ENCODE measurements at regions not wholly inside any gene's neighbourhood (a gene's known extent, or its start where the extent isn't known, plus 50 kb on each side); places are given as distances from the start of the nearest gene placed in this dataset.

GRCh38 chr5:126366199-126366560 is 57.0 kb upstream of the GRAMD2B start:
- no peak for DNase-seq

DNA sequence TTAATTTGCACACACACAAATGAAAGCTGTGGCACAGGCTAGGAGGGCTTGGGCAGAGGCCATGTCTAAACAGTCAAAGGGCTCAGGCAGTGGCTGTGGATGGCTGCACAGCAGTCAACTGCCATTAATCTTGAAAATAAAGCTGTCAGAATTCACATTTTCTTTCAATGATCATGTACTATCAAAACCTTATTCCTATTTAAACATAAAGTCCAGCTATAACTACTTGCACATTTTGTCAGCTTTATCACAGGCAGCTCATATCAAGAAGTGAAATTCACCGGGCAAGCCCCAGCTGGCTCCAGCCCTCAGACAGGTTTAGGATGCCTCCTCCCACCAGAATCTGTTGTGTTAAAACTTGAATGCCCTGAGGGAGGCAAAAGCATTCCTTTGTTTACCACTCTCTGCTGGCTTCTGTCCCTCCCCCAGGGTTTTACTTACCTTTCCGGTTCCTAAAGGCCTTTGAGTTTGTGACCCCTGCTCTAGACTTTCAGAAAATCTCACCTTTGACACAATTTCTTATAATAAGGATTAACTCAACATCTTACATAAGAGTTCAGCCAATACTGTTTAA is 54.9 kb upstream of the GRAMD2B start:
- peak; percentile 54 for DNase-seq

GRCh38 chr5:126369083-126369482 is 54.1 kb upstream of the GRAMD2B start:
- no peak for DNase-seq

- no peak for DNase-seq
These were observed 53.0 kb upstream of the GRAMD2B start for GRCh38 chr5:126369995-126370731.

- no peak for DNase-seq
These were observed 52.2 kb upstream of the GRAMD2B start for GRCh38 chr5:126370796-126371718.

GRCh38 chr5:126373375-126374108 is 49.7 kb upstream of the GRAMD2B start:
- no peak for DNase-seq

Data from NCI-H2171 treated with DMSO at 0.1 percent for 48 hours (cell line).